Gastroesophageal sphincter (tissue), 3 donors: ENCODE measurements at regions not wholly inside any gene's neighbourhood (a gene's known extent, or its start where the extent isn't known, plus 50 kb on each side); places are given as distances from the start of the nearest gene placed in this dataset.

Experiments used
- EP300 ChIP-seq: sonication (generic); formaldehyde crosslinking; IDR thresholded peaks from one replicate; pipeline ENCODE4 v1.6.1; 2017; ENCODE audit warnings: antibody characterized with exemption, mild to moderate bottlenecking
- POLR2A ChIP-seq, 2 donors: fragments of 450-650 bp; IDR thresholded peaks; one replicate each; pipeline ENCODE4 v1.6.1; 2017; ENCODE audit warnings: antibody characterized with exemption in 2 of 2, mild to moderate bottlenecking in 2 of 2, moderate library complexity in 1 of 2
- POLR2AphosphoS5 ChIP-seq: sonication (generic); formaldehyde crosslinking; IDR thresholded peaks from one replicate; pipeline ENCODE4 v1.6.1; 2017; ENCODE audit warnings: antibody characterized with exemption
- TF ChIP-seq, protein P1 (sequence below), 4 experiments: fragments of 200-600 bp in 2 of 4; fragments of 450-650 bp in 2 of 4; sonication (generic) in 1 of 4; IDR thresholded peaks; one replicate each; pipeline ENCODE4 v1.5.1; 2017 to 2019; ENCODE audit warnings: antibody characterized with exemption in 4 of 4, mild to moderate bottlenecking in 2 of 4, moderate library complexity in 2 of 4

DNA sequence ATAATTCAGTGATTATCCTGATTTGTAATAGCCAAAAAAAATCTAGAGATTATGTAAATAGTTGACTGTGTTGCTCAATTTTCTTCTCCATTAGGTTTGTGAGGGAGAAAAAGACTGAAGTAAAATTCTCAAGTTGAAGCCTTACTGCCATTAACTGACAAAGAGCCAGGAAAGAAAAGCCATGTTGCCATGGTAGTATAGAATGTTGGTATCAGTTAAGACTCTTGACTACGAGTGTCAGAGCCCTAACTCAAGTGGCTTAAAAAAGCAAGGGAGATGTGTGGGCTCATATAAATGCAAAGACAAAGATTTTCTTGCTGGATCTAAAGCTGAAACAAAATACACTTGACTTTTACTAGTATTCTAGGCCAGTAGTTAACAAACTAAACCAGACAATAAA, 571.7 kb downstream of the KCTD16 start:
- TF ChIP-seq, protein P1, sequence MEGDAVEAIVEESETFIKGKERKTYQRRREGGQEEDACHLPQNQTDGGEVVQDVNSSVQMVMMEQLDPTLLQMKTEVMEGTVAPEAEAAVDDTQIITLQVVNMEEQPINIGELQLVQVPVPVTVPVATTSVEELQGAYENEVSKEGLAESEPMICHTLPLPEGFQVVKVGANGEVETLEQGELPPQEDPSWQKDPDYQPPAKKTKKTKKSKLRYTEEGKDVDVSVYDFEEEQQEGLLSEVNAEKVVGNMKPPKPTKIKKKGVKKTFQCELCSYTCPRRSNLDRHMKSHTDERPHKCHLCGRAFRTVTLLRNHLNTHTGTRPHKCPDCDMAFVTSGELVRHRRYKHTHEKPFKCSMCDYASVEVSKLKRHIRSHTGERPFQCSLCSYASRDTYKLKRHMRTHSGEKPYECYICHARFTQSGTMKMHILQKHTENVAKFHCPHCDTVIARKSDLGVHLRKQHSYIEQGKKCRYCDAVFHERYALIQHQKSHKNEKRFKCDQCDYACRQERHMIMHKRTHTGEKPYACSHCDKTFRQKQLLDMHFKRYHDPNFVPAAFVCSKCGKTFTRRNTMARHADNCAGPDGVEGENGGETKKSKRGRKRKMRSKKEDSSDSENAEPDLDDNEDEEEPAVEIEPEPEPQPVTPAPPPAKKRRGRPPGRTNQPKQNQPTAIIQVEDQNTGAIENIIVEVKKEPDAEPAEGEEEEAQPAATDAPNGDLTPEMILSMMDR (IDR thresholded peaks at IDR 0.05) = no peak
- TF ChIP-seq POLR2A (IDR thresholded peaks at IDR 0.05) = no peak
- TF ChIP-seq EP300 = no peak
- TF ChIP-seq POLR2AphosphoS5 = no peak
